ENCODE measurements at regions not wholly inside any gene's neighbourhood (a gene's known extent, or its start where the extent isn't known, plus 50 kb on each side); places are given as distances from the start of the nearest gene placed in this dataset.

DNA sequence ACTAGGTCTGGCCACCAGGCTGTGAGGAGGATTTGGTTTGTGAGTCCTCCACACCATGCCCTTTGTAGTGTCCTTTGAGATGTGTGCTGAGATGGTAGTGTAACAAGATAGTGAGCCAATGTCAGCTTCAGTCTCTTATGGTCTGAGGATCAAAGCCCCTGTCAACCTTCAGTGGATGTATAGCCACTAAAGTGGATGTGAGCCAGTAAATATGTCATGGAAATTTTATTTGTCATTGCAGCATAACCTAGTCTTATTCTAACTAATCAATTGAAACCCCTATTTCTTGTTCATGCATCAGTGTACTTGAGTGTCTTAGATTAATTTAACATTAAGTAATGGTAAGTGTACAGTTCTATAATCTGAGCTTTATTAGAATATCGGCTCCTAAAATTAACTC is 51.0 kb upstream of the WAC start:
- no peak overlapping the region for H3K4me2 ChIP-seq (ENCODE audit: control insufficient read depth, extremely low read depth, insufficient read depth, low read depth, low read length)
- H3K27ac ChIP-seq (ENCODE audit: control insufficient read depth, insufficient read depth, low read length) = no peak overlapping the region
- DNase-seq (ENCODE audit: low read depth, low spot score) (no peak), FAIRE-seq (no peak)
- TF ChIP-seq EZH2 (IDR thresholded peaks at IDR 0.05; ENCODE audit: low read length) (no peak), CTCF (optimal IDR thresholded peaks at IDR 0.05 in 1 of 3, IDR thresholded peaks at IDR 0.05 in 1 of 3, conservative IDR thresholded peaks at IDR 0.05 in 1 of 3; ENCODE audit: extremely low read depth in 1 of 3, insufficient read depth in 2 of 3, low read length in 3 of 3) (no peak)
- no peaks in the 10 kb centered on the region for H3K9me1 ChIP-seq (ENCODE audit: control insufficient read depth, extremely low read depth, insufficient read depth, low read length)
- no peaks in the 10 kb centered on the region for H3K9me3 ChIP-seq (ENCODE audit: control insufficient read depth, low read depth, low read length)
- no peaks in the 10 kb centered on the region for H3K27me3 ChIP-seq (ENCODE audit: control insufficient read depth, extremely low read depth, insufficient read depth, low read length)
- H3K9ac ChIP-seq (ENCODE audit: control insufficient read depth, extremely low read depth, insufficient read depth, low read length) = no peak overlapping the region
- H2AFZ ChIP-seq (ENCODE audit: control insufficient read depth, low read length) = no peak overlapping the region
- dilution Hi-C loops (cut with MboI; ENCODE audit: extremely low pct_ligation_motif_present, low sequenced_read_pairs) = no loop called here
- H3K79me2 ChIP-seq (ENCODE audit: control insufficient read depth, insufficient read depth, low read length) = no peaks in the 10 kb centered on the region
- no peaks in the 10 kb centered on the region for H3K36me3 ChIP-seq (ENCODE audit: control insufficient read depth in 2 of 2, extremely low read depth in 1 of 2, insufficient read depth in 2 of 2, low read length in 2 of 2)
- no peaks in the 10 kb centered on the region for H3K4me1 ChIP-seq (ENCODE audit: control insufficient read depth, extremely low read depth, insufficient read depth, low read length)
- no peak overlapping the region for H3K4me3 ChIP-seq (ENCODE audit: control insufficient read depth in 2 of 3, extremely low read depth in 1 of 3, insufficient read depth in 2 of 3, low read depth in 1 of 3, low read length in 3 of 3)
- no peaks in the 10 kb centered on the region for H4K20me1 ChIP-seq (ENCODE audit: control insufficient read depth, extremely low read depth, insufficient read depth, low read length)

Small RNA genes in the stretch of these regions (small RNA-seq; reads per million reads assigned to genes)
- gene RF00012 (ENCODE audit: insufficient read length in 3 of 3, low read depth in 3 of 3, low replicate concordance in 1 of 3) = 0 reads per million in 3 experiments

Data from keratinocyte (primary cell).